HG03196 (cell line): ENCODE measurements at regions not wholly inside any gene's neighbourhood (a gene's known extent, or its start where the extent isn't known, plus 50 kb on each side); places are given as distances from the start of the nearest gene placed in this dataset.

ENCODE experiments used
- ATAC-seq: cut with Tn5 transposase; IDR thresholded peaks from one replicate; pipeline ENCODE4 v1.9.1; 2021; ENCODE audit not compliant: unreplicated experiment

- ATAC-seq = no peak
Observed at GRCh38 chr1:88421997-88422396, 262.1 kb upstream of the PKN2 start.

DNA sequence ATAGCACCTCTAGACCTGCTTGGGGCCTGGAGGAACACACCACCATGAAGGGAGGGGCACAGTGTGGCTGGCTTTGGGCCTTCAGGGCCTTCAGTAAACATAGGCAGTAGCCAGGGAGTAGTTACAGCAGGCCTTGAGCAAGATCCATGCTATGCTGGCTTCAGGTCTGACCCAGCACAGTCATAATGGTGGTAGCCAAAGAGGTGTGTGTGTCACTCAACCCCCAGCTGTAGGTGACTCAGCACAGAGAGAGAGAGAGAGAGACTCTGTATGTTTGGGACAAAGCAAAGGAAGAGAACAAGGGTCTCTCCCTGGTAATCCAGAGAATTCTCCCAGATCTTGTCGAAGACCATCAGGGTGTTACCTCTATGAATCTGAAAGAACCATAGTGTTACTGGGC lies 250.5 kb upstream of the PKN2 start:
- no peak for ATAC-seq

DNA sequence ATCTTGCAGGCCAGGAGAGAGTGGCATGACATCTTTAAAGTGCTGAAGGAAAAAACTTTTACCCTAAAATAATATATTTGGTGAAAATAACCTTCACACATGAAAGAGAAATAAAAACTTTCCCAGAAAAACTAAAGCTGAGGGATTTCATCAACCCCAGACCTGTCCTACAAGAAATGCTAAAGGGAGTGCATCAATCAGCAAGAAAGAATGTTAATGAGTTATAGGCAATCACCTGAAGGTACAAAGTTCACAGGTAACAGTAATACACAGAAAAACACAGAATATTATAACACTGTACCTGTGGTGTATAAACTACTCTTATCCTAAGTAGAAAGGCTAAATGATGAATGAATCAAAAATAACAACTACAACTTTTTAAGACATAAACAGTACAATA lies 249.2 kb upstream of the PKN2 start:
- no peak for ATAC-seq

- no peak for ATAC-seq
Observed at GRCh38 chr1:88441022-88441421, 243.1 kb upstream of the PKN2 start.

- ATAC-seq = no peak
Observed at GRCh38 chr1:88451856-88452255, 232.2 kb upstream of the PKN2 start.

GRCh38 chr1:88453295-88453694 lies 230.8 kb upstream of the PKN2 start:
- no peak for ATAC-seq

GRCh38 chr1:88454781-88455180 lies 229.3 kb upstream of the PKN2 start:
- ATAC-seq = no peak

GRCh38 chr1:88455621-88456256 lies 228.3 kb upstream of the PKN2 start:
- no peak for ATAC-seq

DNA sequence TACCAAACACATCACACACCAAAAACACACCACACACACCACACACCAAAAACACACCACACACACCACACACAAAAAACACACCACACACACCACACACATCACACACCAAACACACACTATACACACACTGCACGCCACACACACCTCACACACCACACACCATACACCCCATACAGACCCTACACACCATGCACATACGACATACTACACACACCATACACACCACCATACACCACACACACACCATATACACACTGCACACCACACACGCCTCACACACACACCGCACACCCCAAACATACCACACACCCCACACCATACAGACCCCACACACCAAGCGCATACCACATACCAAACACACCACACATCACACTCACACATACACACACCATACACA lies 226.9 kb upstream of the PKN2 start:
- no peak for ATAC-seq

GRCh38 chr1:88461007-88461406 lies 223.1 kb upstream of the PKN2 start:
- no peak for ATAC-seq

DNA sequence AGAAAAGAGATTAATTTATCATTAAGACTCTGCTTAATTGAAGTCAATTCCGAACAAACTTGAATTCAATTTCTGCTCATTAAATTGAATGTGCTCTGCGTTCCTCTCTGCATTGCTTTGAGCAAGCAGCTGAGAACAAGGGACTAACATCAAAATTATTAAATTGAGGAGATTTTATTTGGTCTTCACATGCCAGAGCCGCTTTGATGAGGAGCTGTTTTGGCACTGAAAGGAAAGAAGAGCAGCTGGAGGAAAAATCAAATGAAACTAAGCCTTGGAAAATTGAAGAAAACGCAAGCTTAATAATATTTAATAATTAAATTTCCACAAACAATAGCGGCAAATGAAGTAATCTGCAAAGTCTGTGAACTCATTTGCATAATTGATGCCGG lies 222.0 kb upstream of the PKN2 start:
- no peak for ATAC-seq

- no peak for ATAC-seq
Observed at GRCh38 chr1:88462488-88463261, 221.4 kb upstream of the PKN2 start.

DNA sequence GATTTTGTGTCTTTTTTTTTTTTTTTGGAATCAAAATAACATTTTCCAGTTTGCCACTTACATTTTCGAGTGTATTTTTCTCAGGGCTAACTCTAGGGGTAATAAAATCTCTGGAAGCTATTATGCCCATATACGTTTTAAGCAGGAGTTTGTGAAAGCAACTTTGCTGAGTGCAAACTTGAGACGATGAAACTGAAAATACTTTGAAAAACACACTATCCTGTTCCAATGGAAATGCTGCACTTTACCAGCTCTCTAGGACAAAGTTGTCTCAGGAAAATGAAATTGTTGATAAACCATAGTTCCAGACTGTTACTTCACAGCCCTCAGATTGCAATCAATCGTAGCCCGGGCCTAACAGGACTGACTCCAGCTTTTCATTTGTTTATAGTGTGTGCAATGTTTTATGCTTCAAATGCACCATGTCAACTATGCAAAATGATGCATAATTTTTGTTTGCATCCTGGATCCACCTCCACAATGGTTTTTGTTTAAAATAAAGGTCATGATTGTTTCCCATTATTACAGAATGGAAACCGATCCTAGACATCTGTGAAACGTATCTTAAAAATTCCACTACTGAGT lies 220.6 kb upstream of the PKN2 start:
- ATAC-seq = no peak

GRCh38 chr1:88466011-88466410 lies 218.1 kb upstream of the PKN2 start:
- no peak for ATAC-seq

- ATAC-seq = no peak
Observed at GRCh38 chr1:88466899-88467580, 217.0 kb upstream of the PKN2 start.

DNA sequence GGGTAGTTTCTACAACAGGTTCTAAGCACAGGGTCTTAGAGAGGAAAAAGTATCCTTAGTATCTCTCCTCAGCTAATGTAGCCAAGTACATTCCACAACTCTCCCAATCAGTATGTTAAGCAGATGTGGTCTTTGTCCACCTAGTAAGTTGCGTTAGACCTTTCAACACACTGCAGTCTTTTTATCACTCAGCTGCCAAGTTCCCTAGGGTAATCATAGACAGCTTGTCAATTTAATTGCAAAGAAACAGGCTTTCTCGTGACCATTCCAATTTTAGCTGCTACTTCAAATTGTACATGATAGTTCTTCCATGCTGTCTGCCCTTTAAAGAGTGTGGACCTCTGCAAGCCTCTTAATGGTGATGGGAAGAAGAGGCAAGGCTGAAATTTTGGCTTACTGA lies 211.8 kb upstream of the PKN2 start:
- ATAC-seq = no peak

GRCh38 chr1:88472714-88473113 lies 211.4 kb upstream of the PKN2 start:
- no peak for ATAC-seq

- ATAC-seq = no peak
Observed at GRCh38 chr1:88474555-88475304, 209.3 kb upstream of the PKN2 start.

DNA sequence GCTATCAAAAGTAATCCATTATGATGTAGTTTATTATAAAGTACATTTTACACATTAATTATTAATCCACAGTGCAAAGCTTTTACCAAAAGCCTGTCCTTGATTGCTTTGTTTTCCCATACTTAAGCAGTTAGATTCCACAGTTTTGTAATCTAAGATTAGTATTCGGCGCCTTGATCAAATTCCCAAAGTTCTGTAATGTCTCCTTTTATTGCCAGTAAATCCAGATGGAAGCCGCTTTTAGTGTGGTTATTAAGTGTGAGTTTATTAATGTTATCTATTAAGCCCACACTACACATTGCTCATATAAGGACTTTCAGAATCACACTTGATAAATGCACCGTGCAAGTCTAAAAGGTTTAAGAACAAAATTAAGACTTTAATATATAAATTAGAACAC lies 199.2 kb upstream of the PKN2 start:
- ATAC-seq = no peak

DNA sequence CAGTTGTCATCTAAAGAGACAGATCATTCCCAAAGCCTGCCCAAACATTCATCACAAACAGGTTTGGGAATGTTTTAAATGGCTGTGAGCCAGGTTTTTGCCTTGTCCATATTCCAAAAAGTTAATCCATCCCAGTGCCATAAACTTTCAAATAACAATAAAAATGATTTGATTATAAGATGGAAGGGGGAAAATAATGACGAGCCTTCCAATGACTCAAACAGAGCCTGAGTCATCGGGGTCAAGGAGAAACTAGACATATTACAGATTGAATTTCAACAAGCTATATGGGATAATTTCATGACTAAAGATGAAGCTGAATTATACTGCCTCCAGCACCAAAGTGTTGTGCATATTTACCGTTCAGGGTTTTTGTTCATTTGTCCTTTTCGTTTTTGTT lies 195.8 kb upstream of the PKN2 start:
- no peak for ATAC-seq

- ATAC-seq = no peak
Observed at GRCh38 chr1:88490676-88491075, 193.4 kb upstream of the PKN2 start.
